ENCODE measurements at regions not wholly inside any gene's neighbourhood (a gene's known extent, or its start where the extent isn't known, plus 50 kb on each side); places are given as distances from the start of the nearest gene placed in this dataset.
"Not testable (repeated sequence)": the region's sequence is repeated elsewhere in the genome, so short reads cannot be mapped to it uniquely, and the experiment has no call there.

- H2BK15ac ChIP-seq (ENCODE audit: low read depth, poor library complexity, severe bottlenecking); H3K9ac ChIP-seq (ENCODE audit: low read length); H3K14ac ChIP-seq (ENCODE audit: low read length in 2 of 2); H2BK5ac ChIP-seq (ENCODE audit: low read depth, low read length, poor library complexity, severe bottlenecking); H3K18ac ChIP-seq (ENCODE audit: low read depth in 1 of 2, low read length in 2 of 2); H3K36me3 ChIP-seq (ENCODE audit: control insufficient read depth in 1 of 2, insufficient read depth in 2 of 2, low read depth in 1 of 2, low read length in 2 of 2); H2BK12ac ChIP-seq (ENCODE audit: low read length in 2 of 2); H3K27me3 ChIP-seq (ENCODE audit: control insufficient read depth in 1 of 2, insufficient read depth in 1 of 2, low read length in 2 of 2); H3K4ac ChIP-seq (ENCODE audit: low read depth in 1 of 2, low read length in 2 of 2); H2BK120ac ChIP-seq (ENCODE audit: low read depth, low read length); H3K4me1 ChIP-seq (ENCODE audit: control insufficient read depth, insufficient read depth, low read depth, low read length); H2AFZ ChIP-seq (ENCODE audit: low read depth, low read length); H3K23ac ChIP-seq (ENCODE audit: low read length in 2 of 2); H4K91ac ChIP-seq (ENCODE audit: low read length); H3K27ac ChIP-seq (ENCODE audit: low read length, poor library complexity, severe bottlenecking); H3K9me3 ChIP-seq (ENCODE audit: control insufficient read depth, low read length); H2AK5ac ChIP-seq (ENCODE audit: low read length, severe bottlenecking); H3K4me2 ChIP-seq (ENCODE audit: low read length, poor library complexity, severe bottlenecking); H3K4me3 ChIP-seq (ENCODE audit: insufficient read depth in 1 of 2, low read depth in 1 of 2, low read length in 2 of 2); DNase-seq; H4K8ac ChIP-seq (ENCODE audit: low read length); H3K79me1 ChIP-seq (replicated peaks; ENCODE audit: low read length, poor library complexity, severe bottlenecking): not testable (repeated sequence)
Measured at GRCh38 chr5:21301205-21301604, 1313.2 kb upstream of the CDH18 start.

DNA sequence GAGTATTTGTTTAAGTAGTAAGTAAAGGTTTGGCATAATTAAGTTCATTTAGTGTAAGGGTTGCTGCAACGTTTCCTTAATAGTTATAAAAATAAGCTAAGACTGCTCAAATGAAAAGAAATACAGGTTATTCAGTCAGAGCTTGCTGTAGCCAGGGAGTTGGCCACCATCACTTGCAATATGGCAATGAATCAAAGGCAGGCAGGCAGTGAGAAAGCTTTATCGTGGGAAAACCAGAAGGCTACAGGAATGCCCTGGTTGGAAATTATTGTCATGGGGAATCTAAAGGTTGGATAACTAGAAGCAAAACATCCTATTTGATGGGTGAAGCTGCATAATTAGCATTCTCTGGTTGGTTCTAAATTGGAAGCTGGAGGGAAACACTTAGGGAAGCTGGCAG lies 1286.4 kb upstream of the CDH18 start:
- H3K4me1 ChIP-seq (ENCODE audit: control insufficient read depth, insufficient read depth, low read depth, low read length); H3K18ac ChIP-seq (ENCODE audit: low read depth in 1 of 2, low read length in 2 of 2); H3K23ac ChIP-seq (ENCODE audit: low read length in 2 of 2); H3K4ac ChIP-seq (ENCODE audit: low read depth in 1 of 2, low read length in 2 of 2); H2BK15ac ChIP-seq (ENCODE audit: low read depth, poor library complexity, severe bottlenecking); H3K27ac ChIP-seq (ENCODE audit: low read length, poor library complexity, severe bottlenecking); H3K9me3 ChIP-seq (ENCODE audit: control insufficient read depth, low read length); H4K8ac ChIP-seq (ENCODE audit: low read length); H2BK12ac ChIP-seq (ENCODE audit: low read length in 2 of 2); H2AFZ ChIP-seq (ENCODE audit: low read depth, low read length); H3K4me3 ChIP-seq (ENCODE audit: insufficient read depth in 1 of 2, low read depth in 1 of 2, low read length in 2 of 2); H3K79me1 ChIP-seq (replicated peaks; ENCODE audit: low read length, poor library complexity, severe bottlenecking); H3K9ac ChIP-seq (ENCODE audit: low read length); H3K14ac ChIP-seq (ENCODE audit: low read length in 2 of 2); H4K91ac ChIP-seq (ENCODE audit: low read length); H3K36me3 ChIP-seq (ENCODE audit: control insufficient read depth in 1 of 2, insufficient read depth in 2 of 2, low read depth in 1 of 2, low read length in 2 of 2); H2BK5ac ChIP-seq (ENCODE audit: low read depth, low read length, poor library complexity, severe bottlenecking); DNase-seq; H3K27me3 ChIP-seq (ENCODE audit: control insufficient read depth in 1 of 2, insufficient read depth in 1 of 2, low read length in 2 of 2); H3K4me2 ChIP-seq (ENCODE audit: low read length, poor library complexity, severe bottlenecking); H2BK120ac ChIP-seq (ENCODE audit: low read depth, low read length); H2AK5ac ChIP-seq (ENCODE audit: low read length, severe bottlenecking): not testable (repeated sequence)
- 80% methylated on average over 1 of the region's 2 CpGs for WGBS

DNA sequence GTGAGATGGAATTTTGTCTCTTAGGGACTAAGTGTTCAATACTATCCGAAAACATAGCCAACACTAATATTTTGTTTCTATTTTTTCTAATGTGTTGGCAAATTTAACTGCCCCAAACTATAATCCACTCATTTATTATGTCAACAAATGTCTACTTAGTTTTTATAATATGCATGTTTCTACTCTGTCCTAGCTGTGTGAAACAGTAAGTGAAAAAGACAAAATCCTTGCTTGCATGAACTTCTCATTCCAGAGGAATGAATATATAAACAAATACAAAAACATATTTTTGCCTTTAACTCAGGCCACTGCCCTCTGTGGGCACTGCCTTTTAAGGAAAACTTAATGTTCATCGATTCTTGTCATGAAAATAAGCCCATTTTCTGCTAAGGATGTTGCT lies 1275.4 kb upstream of the CDH18 start:
- H4K8ac ChIP-seq (ENCODE audit: low read length) = no peak overlapping the region
- peaks cover 12% of the 10 kb centered on the region for H3K9me3 ChIP-seq (ENCODE audit: control insufficient read depth, low read length)
- no peak overlapping the region for H2AFZ ChIP-seq (ENCODE audit: low read depth, low read length)
- no peak overlapping the region for H3K4ac ChIP-seq (ENCODE audit: low read depth in 1 of 2, low read length in 2 of 2)
- H2AK5ac ChIP-seq (ENCODE audit: low read length, severe bottlenecking) = no peak overlapping the region
- no peak overlapping the region for H3K4me2 ChIP-seq (ENCODE audit: low read length, poor library complexity, severe bottlenecking)
- H2BK12ac ChIP-seq (ENCODE audit: low read length in 2 of 2) = no peak overlapping the region
- no peak overlapping the region for H3K4me3 ChIP-seq (ENCODE audit: insufficient read depth in 1 of 2, low read depth in 1 of 2, low read length in 2 of 2)
- no peaks in the 10 kb centered on the region for H3K27me3 ChIP-seq (ENCODE audit: control insufficient read depth in 1 of 2, insufficient read depth in 1 of 2, low read length in 2 of 2)
- no peak overlapping the region for H2BK120ac ChIP-seq (ENCODE audit: low read depth, low read length)
- no peak overlapping the region for H3K18ac ChIP-seq (ENCODE audit: low read depth in 1 of 2, low read length in 2 of 2)
- no CpG with 5 or more reads among the region's 2 CpGs for WGBS
- no peak for DNase-seq
- H2BK5ac ChIP-seq (ENCODE audit: low read depth, low read length, poor library complexity, severe bottlenecking) = no peak overlapping the region
- H3K23ac ChIP-seq (ENCODE audit: low read length in 2 of 2) = no peak overlapping the region
- no peak overlapping the region for H3K14ac ChIP-seq (ENCODE audit: low read length in 2 of 2)
- no peaks in the 10 kb centered on the region for H3K4me1 ChIP-seq (ENCODE audit: control insufficient read depth, insufficient read depth, low read depth, low read length)
- H3K9ac ChIP-seq (ENCODE audit: low read length) = no peak overlapping the region
- H3K36me3 ChIP-seq (ENCODE audit: control insufficient read depth in 1 of 2, insufficient read depth in 2 of 2, low read depth in 1 of 2, low read length in 2 of 2) = no peaks in the 10 kb centered on the region
- H2BK15ac ChIP-seq (ENCODE audit: low read depth, poor library complexity, severe bottlenecking) = no peak overlapping the region
- H4K91ac ChIP-seq (ENCODE audit: low read length) = no peak overlapping the region
- peak overlapping the region; percentile 47 for H3K27ac ChIP-seq (ENCODE audit: low read length, poor library complexity, severe bottlenecking)
- no peaks in the 10 kb centered on the region for H3K79me1 ChIP-seq (replicated peaks; ENCODE audit: low read length, poor library complexity, severe bottlenecking)

DNA sequence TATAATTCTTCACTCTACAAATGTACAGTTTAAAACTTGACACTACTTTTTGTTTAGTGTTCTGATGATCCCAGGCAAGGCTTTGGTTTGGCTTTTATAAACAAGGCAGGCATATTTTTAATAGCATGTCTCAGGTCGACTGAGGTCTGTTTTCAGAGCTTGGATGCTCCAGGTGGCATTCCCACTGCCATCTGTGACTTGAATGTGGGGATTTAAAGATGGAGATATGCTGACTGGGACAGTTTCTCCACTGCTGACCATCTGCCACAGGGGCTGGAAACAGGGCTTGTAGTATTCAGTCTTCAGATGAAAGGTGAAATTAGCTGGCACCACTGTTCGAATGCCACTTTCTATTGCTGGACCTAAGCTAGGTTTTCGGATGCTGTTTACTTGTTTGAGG lies 1266.2 kb upstream of the CDH18 start:
- Histone ChIP-seq H2BK5ac (ENCODE audit: low read depth, low read length, poor library complexity, severe bottlenecking) (no peak overlapping the region), H3K4me1 (ENCODE audit: control insufficient read depth, insufficient read depth, low read depth, low read length) (no peaks in the 10 kb centered on the region), H3K36me3 (ENCODE audit: control insufficient read depth in 1 of 2, insufficient read depth in 2 of 2, low read depth in 1 of 2, low read length in 2 of 2) (no peaks in the 10 kb centered on the region), H2BK120ac (ENCODE audit: low read depth, low read length) (no peak overlapping the region), H3K27me3 (ENCODE audit: control insufficient read depth in 1 of 2, insufficient read depth in 1 of 2, low read length in 2 of 2) (no peaks in the 10 kb centered on the region), H3K18ac (ENCODE audit: low read depth in 1 of 2, low read length in 2 of 2) (no peak overlapping the region), H2AK5ac (ENCODE audit: low read length, severe bottlenecking) (no peak overlapping the region), H3K4me2 (ENCODE audit: low read length, poor library complexity, severe bottlenecking) (no peak overlapping the region), H2AFZ (ENCODE audit: low read depth, low read length) (no peak overlapping the region), H3K79me1 (replicated peaks; ENCODE audit: low read length, poor library complexity, severe bottlenecking) (no peaks in the 10 kb centered on the region), H2BK15ac (ENCODE audit: low read depth, poor library complexity, severe bottlenecking) (no peak overlapping the region), H4K8ac (ENCODE audit: low read length) (no peak overlapping the region), H3K9ac (ENCODE audit: low read length) (no peak overlapping the region), H3K9me3 (ENCODE audit: control insufficient read depth, low read length) (peaks cover 6% of the 10 kb centered on the region), H2BK12ac (ENCODE audit: low read length in 2 of 2) (no peak overlapping the region), H3K14ac (ENCODE audit: low read length in 2 of 2) (no peak overlapping the region), H3K27ac (ENCODE audit: low read length, poor library complexity, severe bottlenecking) (no peak overlapping the region), H4K91ac (ENCODE audit: low read length) (no peak overlapping the region), H3K23ac (ENCODE audit: low read length in 2 of 2) (no peak overlapping the region), H3K4me3 (ENCODE audit: insufficient read depth in 1 of 2, low read depth in 1 of 2, low read length in 2 of 2) (no peak overlapping the region), H3K4ac (ENCODE audit: low read depth in 1 of 2, low read length in 2 of 2) (no peak overlapping the region)
- no peak for DNase-seq
- WGBS = 85% methylated on average over 3 of the region's 3 CpGs
